ENCODE measurements at regions not wholly inside any gene's neighbourhood (a gene's known extent, or its start where the extent isn't known, plus 50 kb on each side); places are given as distances from the start of the nearest gene placed in this dataset.

GRCh38 chr20:60152792-60153191, 194.6 kb downstream of the CDH26 start:
- H3K4me3 ChIP-seq (ENCODE audit: low read length), result no peak overlapping the region
- Mint-ChIP-seq H3K27ac (no peak overlapping the region), H3K27me3 (peaks cover 7% of the 10 kb centered on the region), H3K4me3 (no peak overlapping the region), H3K9me3 (no peaks in the 10 kb centered on the region), H3K36me3 (ENCODE audit: low read depth) (no peaks in the 10 kb centered on the region), H3K4me1 (ENCODE audit: low read depth) (no peaks in the 10 kb centered on the region)
- no peaks in the 10 kb centered on the region for H3K4me1 ChIP-seq (ENCODE audit: insufficient read depth, low read length)
- H3K36me3 ChIP-seq (ENCODE audit: insufficient read depth, low read length), result no peaks in the 10 kb centered on the region
- DNase-seq (no peak), ATAC-seq (ENCODE audit: poor library complexity) (no peak)
- POLR2A ChIA-PET, result no interaction called here
- intact Hi-C loops (cut with DNase I, micrococcal nuclease), result no loop called here
- CTCF ChIA-PET, result no interaction called here
- H3K27ac ChIP-seq (ENCODE audit: low read depth in 1 of 2, low read length in 2 of 2), result no peak overlapping the region
- no peaks in the 10 kb centered on the region for H3K27me3 ChIP-seq (ENCODE audit: control insufficient read depth in 1 of 2, insufficient read depth in 2 of 2, low read length in 2 of 2)
- no peaks in the 10 kb centered on the region for H3K9me3 ChIP-seq (ENCODE audit: control insufficient read depth in 1 of 2, insufficient read depth in 1 of 2, low read length in 2 of 2)
- no peak for TF ChIP-seq CTCF (IDR thresholded peaks at IDR 0.05)

GRCh38 chr20:60160451-60161145, 202.4 kb downstream of the CDH26 start:
- DNase-seq, result no peak

GRCh38 chr20:60167812-60168211, 209.6 kb downstream of the CDH26 start:
- H3K4me1 Mint-ChIP-seq (ENCODE audit: low read depth), result no peaks in the 10 kb centered on the region
- no peak overlapping the region for H3K4me3 ChIP-seq (ENCODE audit: low read length)
- ChIA-PET CTCF (interaction anchor here (0.6 kb wide), 1 partner anchor 37 kb away, joined by 3 read pairs; no protein-coding TSS in a partner anchor), POLR2A (no interaction called here)
- H3K36me3 Mint-ChIP-seq (ENCODE audit: low read depth), result no peaks in the 10 kb centered on the region
- no peak overlapping the region for H3K27ac ChIP-seq (ENCODE audit: low read depth in 1 of 2, low read length in 2 of 2)
- ATAC-seq (ENCODE audit: poor library complexity) (no peak), DNase-seq (peak in 1 of 14 experiments; percentile 25)
- no peak for TF ChIP-seq CTCF (IDR thresholded peaks at IDR 0.05)
- no peaks in the 10 kb centered on the region for H3K27me3 ChIP-seq (ENCODE audit: control insufficient read depth in 1 of 2, insufficient read depth in 2 of 2, low read length in 2 of 2)
- intact Hi-C loops (cut with DNase I, micrococcal nuclease), result no loop called here
- no peaks in the 10 kb centered on the region for H3K4me1 ChIP-seq (ENCODE audit: insufficient read depth, low read length)
- no peaks in the 10 kb centered on the region for H3K9me3 Mint-ChIP-seq
- H3K4me3 Mint-ChIP-seq, result no peak overlapping the region
- no peak overlapping the region for H3K27ac Mint-ChIP-seq
- no peaks in the 10 kb centered on the region for H3K9me3 ChIP-seq (ENCODE audit: control insufficient read depth in 1 of 2, insufficient read depth in 1 of 2, low read length in 2 of 2)
- H3K36me3 ChIP-seq (ENCODE audit: insufficient read depth, low read length), result no peaks in the 10 kb centered on the region
- H3K27me3 Mint-ChIP-seq, result no peaks in the 10 kb centered on the region

More at GRCh38 chr20:60160451-60161145, 202.4 kb downstream of the CDH26 start:
- no peak for ATAC-seq (ENCODE audit: poor library complexity)
- Mint-ChIP-seq H3K4me3 (no peak overlapping the region), H3K27ac (no peak overlapping the region), H3K9me3 (no peaks in the 10 kb centered on the region), H3K4me1 (ENCODE audit: low read depth) (no peaks in the 10 kb centered on the region), H3K27me3 (peaks cover 14% of the 10 kb centered on the region), H3K36me3 (ENCODE audit: low read depth) (no peaks in the 10 kb centered on the region)
- ChIA-PET POLR2A (no interaction called here), CTCF (no interaction called here)
- no peak overlapping the region for H3K4me3 ChIP-seq (ENCODE audit: low read length)
- no peaks in the 10 kb centered on the region for H3K36me3 ChIP-seq (ENCODE audit: insufficient read depth, low read length)
- intact Hi-C loops (cut with DNase I, micrococcal nuclease), result no loop called here
- H3K4me1 ChIP-seq (ENCODE audit: insufficient read depth, low read length), result no peaks in the 10 kb centered on the region
- peaks cover 0 to 3% of the 10 kb centered on the region in 2 experiments for H3K27me3 ChIP-seq (ENCODE audit: control insufficient read depth in 1 of 2, insufficient read depth in 2 of 2, low read length in 2 of 2)
- H3K9me3 ChIP-seq (ENCODE audit: control insufficient read depth in 1 of 2, insufficient read depth in 1 of 2, low read length in 2 of 2), result no peaks in the 10 kb centered on the region
- no peak overlapping the region for H3K27ac ChIP-seq (ENCODE audit: low read depth in 1 of 2, low read length in 2 of 2)
- TF ChIP-seq CTCF (IDR thresholded peaks at IDR 0.05), result no peak

Measured in CD4-positive, alpha-beta T cell (primary cell).